ENCODE measurements at regions not wholly inside any gene's neighbourhood (a gene's known extent, or its start where the extent isn't known, plus 50 kb on each side); places are given as distances from the start of the nearest gene placed in this dataset.

DNA sequence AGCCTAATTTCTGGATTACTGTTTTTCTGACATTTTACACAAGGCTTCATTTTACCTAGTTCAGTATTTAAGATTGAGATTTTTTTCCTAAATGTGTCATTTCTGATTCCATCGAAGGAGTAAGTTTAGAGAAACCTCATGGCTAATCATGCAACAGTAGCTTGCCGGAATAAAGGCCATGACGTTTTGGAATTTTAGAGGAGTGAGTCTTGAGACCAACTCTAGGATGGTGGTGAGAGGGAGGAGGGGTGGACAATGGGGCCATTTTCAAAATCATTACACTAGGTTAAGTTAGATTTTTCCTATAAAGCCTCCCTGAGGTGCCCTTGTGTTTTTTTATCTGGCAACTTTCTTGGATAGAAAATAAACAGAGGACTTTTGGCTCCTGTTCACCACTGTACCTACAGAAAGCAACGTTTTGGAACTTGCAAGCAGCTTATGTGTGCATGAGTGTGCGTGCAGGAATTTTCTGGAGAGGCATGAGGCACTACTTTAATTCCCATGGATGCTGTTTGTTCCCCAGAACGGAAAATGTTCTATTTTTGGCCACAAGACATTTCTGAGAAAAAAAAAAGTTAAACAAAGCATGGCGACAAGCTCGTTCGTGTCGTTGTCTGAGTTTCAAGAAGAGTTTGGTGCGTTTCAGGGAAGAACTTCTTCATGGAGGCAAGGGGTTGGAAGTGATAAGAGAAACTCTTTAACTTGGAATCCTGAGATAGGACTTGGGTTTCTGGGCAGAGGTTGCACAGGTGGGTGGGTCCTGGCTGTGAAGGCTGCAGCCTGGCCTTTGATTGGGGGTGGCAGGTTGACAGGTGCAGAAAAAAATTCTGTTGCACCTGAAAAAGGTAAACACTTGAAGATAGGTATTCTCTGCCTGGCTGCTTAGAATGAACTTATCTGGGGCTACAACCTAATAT, 178.1 kb downstream of the PTEN start:
- TF ChIP-seq POLR2A (IDR thresholded peaks at IDR 0.05) (no peak), POLR2AphosphoS5 (IDR thresholded peaks at IDR 0.05) (no peak), EP300 (IDR thresholded peaks at IDR 0.05; ENCODE audit: low read depth) (no peak)
- TF ChIP-seq, protein P1, sequence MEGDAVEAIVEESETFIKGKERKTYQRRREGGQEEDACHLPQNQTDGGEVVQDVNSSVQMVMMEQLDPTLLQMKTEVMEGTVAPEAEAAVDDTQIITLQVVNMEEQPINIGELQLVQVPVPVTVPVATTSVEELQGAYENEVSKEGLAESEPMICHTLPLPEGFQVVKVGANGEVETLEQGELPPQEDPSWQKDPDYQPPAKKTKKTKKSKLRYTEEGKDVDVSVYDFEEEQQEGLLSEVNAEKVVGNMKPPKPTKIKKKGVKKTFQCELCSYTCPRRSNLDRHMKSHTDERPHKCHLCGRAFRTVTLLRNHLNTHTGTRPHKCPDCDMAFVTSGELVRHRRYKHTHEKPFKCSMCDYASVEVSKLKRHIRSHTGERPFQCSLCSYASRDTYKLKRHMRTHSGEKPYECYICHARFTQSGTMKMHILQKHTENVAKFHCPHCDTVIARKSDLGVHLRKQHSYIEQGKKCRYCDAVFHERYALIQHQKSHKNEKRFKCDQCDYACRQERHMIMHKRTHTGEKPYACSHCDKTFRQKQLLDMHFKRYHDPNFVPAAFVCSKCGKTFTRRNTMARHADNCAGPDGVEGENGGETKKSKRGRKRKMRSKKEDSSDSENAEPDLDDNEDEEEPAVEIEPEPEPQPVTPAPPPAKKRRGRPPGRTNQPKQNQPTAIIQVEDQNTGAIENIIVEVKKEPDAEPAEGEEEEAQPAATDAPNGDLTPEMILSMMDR (IDR thresholded peaks at IDR 0.05) = no peak

Measured in transverse colon (tissue), 4 donors.